ENCODE measurements at regions not wholly inside any gene's neighbourhood (a gene's known extent, or its start where the extent isn't known, plus 50 kb on each side); places are given as distances from the start of the nearest gene placed in this dataset.

- DNase-seq (ENCODE audit: extremely low read depth, insufficient read length): no peak
- Histone ChIP-seq H3K27me3 (replicated peaks; ENCODE audit: control insufficient read depth, insufficient read depth, low read length) (no peaks in the 10 kb centered on the region), H3K4me3 (replicated peaks; ENCODE audit: low read depth, low read length) (no peak overlapping the region), H3K36me3 (ENCODE audit: control insufficient read depth, insufficient read depth, low read length) (no peaks in the 10 kb centered on the region)
- TF ChIP-seq CTCF (IDR thresholded peaks at IDR 0.05; ENCODE audit: insufficient read depth, low read length, poor library complexity, severe bottlenecking): no peak
Measured at GRCh38 chr17:27239584-27239983, 54.3 kb upstream of the WSB1 start.

- Histone ChIP-seq H3K27me3 (replicated peaks; ENCODE audit: control insufficient read depth, insufficient read depth, low read length) (no peaks in the 10 kb centered on the region), H3K4me3 (replicated peaks; ENCODE audit: low read depth, low read length) (no peak overlapping the region), H3K36me3 (ENCODE audit: control insufficient read depth, insufficient read depth, low read length) (no peaks in the 10 kb centered on the region)
- no peak for DNase-seq (ENCODE audit: extremely low read depth, insufficient read length)
- TF ChIP-seq CTCF (IDR thresholded peaks at IDR 0.05; ENCODE audit: insufficient read depth, low read length, poor library complexity, severe bottlenecking): no peak
Measured at GRCh38 chr17:27240086-27240801, 53.7 kb upstream of the WSB1 start.

GRCh38 chr17:27240802-27241155 lies 53.1 kb upstream of the WSB1 start:
- no peak for TF ChIP-seq CTCF (IDR thresholded peaks at IDR 0.05; ENCODE audit: insufficient read depth, low read length, poor library complexity, severe bottlenecking)
- H3K4me3 ChIP-seq (replicated peaks; ENCODE audit: low read depth, low read length): no peak overlapping the region
- no peak for DNase-seq (ENCODE audit: extremely low read depth, insufficient read length)
- no peaks in the 10 kb centered on the region for H3K27me3 ChIP-seq (replicated peaks; ENCODE audit: control insufficient read depth, insufficient read depth, low read length)
- H3K36me3 ChIP-seq (ENCODE audit: control insufficient read depth, insufficient read depth, low read length): no peaks in the 10 kb centered on the region

- peak; percentile 67 for DNase-seq (ENCODE audit: extremely low read depth, insufficient read length)
- Histone ChIP-seq H3K27me3 (replicated peaks; ENCODE audit: control insufficient read depth, insufficient read depth, low read length) (no peaks in the 10 kb centered on the region), H3K36me3 (ENCODE audit: control insufficient read depth, insufficient read depth, low read length) (no peaks in the 10 kb centered on the region), H3K4me3 (replicated peaks; ENCODE audit: low read depth, low read length) (no peak overlapping the region; the same call in 1 of the 2 replicates)
- no peak for TF ChIP-seq CTCF (IDR thresholded peaks at IDR 0.05; ENCODE audit: insufficient read depth, low read length, poor library complexity, severe bottlenecking)
Measured at GRCh38 chr17:27241346-27241946, 52.5 kb upstream of the WSB1 start.

- Histone ChIP-seq H3K36me3 (ENCODE audit: control insufficient read depth, insufficient read depth, low read length) (no peaks in the 10 kb centered on the region), H3K4me3 (replicated peaks; ENCODE audit: low read depth, low read length) (no peak overlapping the region), H3K27me3 (replicated peaks; ENCODE audit: control insufficient read depth, insufficient read depth, low read length) (no peaks in the 10 kb centered on the region)
- no peak for TF ChIP-seq CTCF (IDR thresholded peaks at IDR 0.05; ENCODE audit: insufficient read depth, low read length, poor library complexity, severe bottlenecking)
- DNase-seq (ENCODE audit: extremely low read depth, insufficient read length): no peak
Measured at GRCh38 chr17:27242951-27243350, 51.0 kb upstream of the WSB1 start.

Data from GM06990 (cell line).